ENCODE measurements at regions not wholly inside any gene's neighbourhood (a gene's known extent, or its start where the extent isn't known, plus 50 kb on each side); places are given as distances from the start of the nearest gene placed in this dataset.

DNA sequence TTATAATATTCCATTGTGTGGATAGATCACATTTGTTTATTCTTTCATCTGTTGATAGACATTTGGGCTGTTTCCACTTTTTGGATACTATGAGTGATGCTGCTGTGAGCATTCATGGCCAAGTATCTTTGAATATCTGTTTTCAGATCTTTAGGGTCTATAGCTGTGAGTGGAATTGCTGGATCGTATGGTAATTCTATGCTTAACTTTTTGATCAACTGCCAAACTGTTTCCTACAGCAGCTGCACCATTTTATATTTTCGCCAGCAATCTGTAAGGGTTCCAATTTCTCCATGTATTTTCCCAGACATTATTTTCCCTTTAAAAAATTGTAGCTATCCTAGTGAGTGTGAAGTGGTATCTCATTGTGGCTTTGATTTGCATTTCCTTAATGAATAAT, 238.1 kb downstream of the AACS start:
- no peak for DNase-seq (ENCODE audit: low spot score)
- CTCF ChIA-PET, result no interaction called here
- Mint-ChIP-seq H3K27me3 (ENCODE audit: low read depth) (no peaks in the 10 kb centered on the region), H3K4me3 (no peak overlapping the region), H3K36me3 (peaks cover 16% of the 10 kb centered on the region), H3K9me3 (peaks cover 11% of the 10 kb centered on the region), H3K4me1 (no peaks in the 10 kb centered on the region), H3K27ac (no peak overlapping the region)
- POLR2A ChIA-PET, result no interaction called here
- no peak for ATAC-seq
- TF ChIP-seq ATF3 (CRISPR knock-in tag; conservative IDR thresholded peaks at IDR 0.05) (no peak), SP1 (CRISPR knock-in tag; conservative IDR thresholded peaks at IDR 0.05) (no peak), ZNF396 (CRISPR knock-in tag; IDR thresholded peaks at IDR 0.05; ENCODE audit: borderline replicate concordance) (no peak)
- TF ChIP-seq, protein P1, sequence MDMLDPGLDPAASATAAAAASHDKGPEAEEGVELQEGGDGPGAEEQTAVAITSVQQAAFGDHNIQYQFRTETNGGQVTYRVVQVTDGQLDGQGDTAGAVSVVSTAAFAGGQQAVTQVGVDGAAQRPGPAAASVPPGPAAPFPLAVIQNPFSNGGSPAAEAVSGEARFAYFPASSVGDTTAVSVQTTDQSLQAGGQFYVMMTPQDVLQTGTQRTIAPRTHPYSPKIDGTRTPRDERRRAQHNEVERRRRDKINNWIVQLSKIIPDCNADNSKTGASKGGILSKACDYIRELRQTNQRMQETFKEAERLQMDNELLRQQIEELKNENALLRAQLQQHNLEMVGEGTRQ (CRISPR knock-in tag; IDR thresholded peaks at IDR 0.05), result no peak
- TF ChIP-seq, protein P2, sequence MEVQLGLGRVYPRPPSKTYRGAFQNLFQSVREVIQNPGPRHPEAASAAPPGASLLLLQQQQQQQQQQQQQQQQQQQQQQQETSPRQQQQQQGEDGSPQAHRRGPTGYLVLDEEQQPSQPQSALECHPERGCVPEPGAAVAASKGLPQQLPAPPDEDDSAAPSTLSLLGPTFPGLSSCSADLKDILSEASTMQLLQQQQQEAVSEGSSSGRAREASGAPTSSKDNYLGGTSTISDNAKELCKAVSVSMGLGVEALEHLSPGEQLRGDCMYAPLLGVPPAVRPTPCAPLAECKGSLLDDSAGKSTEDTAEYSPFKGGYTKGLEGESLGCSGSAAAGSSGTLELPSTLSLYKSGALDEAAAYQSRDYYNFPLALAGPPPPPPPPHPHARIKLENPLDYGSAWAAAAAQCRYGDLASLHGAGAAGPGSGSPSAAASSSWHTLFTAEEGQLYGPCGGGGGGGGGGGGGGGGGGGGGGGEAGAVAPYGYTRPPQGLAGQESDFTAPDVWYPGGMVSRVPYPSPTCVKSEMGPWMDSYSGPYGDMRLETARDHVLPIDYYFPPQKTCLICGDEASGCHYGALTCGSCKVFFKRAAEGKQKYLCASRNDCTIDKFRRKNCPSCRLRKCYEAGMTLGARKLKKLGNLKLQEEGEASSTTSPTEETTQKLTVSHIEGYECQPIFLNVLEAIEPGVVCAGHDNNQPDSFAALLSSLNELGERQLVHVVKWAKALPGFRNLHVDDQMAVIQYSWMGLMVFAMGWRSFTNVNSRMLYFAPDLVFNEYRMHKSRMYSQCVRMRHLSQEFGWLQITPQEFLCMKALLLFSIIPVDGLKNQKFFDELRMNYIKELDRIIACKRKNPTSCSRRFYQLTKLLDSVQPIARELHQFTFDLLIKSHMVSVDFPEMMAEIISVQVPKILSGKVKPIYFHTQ (CRISPR knock-in tag; IDR thresholded peaks at IDR 0.05), result no peak

DNA sequence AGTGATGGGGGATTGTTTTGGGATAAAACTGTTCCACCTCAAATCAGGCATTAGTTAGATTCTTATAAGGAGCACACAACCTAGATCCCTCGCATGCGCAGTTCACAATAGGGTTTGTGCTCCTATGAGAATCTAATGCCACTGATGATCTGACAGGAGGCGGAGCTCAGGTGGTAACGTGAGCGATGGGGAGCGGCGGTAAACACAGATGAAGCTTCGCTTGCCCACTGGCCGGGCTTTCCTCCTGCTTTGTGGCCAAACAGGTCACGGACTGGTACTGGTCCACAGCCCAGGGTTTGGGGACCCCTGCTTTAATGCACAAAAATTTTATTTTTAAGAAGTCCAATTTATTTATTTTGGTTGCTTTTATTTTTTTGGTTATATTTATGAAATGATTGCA, 238.8 kb downstream of the AACS start:
- peaks cover 11% of the 10 kb centered on the region for H3K9me3 Mint-ChIP-seq
- ATAC-seq (no peak), DNase-seq (ENCODE audit: low spot score) (no peak)
- H3K4me1 Mint-ChIP-seq, result no peaks in the 10 kb centered on the region
- no peak overlapping the region for H3K4me3 Mint-ChIP-seq
- H3K27me3 Mint-ChIP-seq (ENCODE audit: low read depth), result no peaks in the 10 kb centered on the region
- ChIA-PET CTCF (interaction anchor here (2.2 kb wide), 1 partner anchor 27 kb away, joined by 10 read pairs; no protein-coding TSS in a partner anchor), POLR2A (no interaction called here)
- H3K27ac Mint-ChIP-seq, result no peak overlapping the region
- peaks cover 16% of the 10 kb centered on the region for H3K36me3 Mint-ChIP-seq
- TF ChIP-seq JUN (CRISPR knock-in tag; IDR thresholded peaks at IDR 0.05) (no peak), EMX1 (CRISPR knock-in tag; IDR thresholded peaks at IDR 0.05) (no peak), ELF4 (CRISPR knock-in tag; IDR thresholded peaks at IDR 0.05; ENCODE audit: low read depth) (no peak), PRDM15 (CRISPR knock-in tag; IDR thresholded peaks at IDR 0.05) (no peak), FOXP4 (CRISPR knock-in tag; IDR thresholded peaks at IDR 0.05) (no peak), CREB1 (CRISPR knock-in tag; IDR thresholded peaks at IDR 0.05) (no peak), NR2C2 (CRISPR knock-in tag; IDR thresholded peaks at IDR 0.05) (no peak)
- TF ChIP-seq, protein P3, sequence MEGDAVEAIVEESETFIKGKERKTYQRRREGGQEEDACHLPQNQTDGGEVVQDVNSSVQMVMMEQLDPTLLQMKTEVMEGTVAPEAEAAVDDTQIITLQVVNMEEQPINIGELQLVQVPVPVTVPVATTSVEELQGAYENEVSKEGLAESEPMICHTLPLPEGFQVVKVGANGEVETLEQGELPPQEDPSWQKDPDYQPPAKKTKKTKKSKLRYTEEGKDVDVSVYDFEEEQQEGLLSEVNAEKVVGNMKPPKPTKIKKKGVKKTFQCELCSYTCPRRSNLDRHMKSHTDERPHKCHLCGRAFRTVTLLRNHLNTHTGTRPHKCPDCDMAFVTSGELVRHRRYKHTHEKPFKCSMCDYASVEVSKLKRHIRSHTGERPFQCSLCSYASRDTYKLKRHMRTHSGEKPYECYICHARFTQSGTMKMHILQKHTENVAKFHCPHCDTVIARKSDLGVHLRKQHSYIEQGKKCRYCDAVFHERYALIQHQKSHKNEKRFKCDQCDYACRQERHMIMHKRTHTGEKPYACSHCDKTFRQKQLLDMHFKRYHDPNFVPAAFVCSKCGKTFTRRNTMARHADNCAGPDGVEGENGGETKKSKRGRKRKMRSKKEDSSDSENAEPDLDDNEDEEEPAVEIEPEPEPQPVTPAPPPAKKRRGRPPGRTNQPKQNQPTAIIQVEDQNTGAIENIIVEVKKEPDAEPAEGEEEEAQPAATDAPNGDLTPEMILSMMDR (IDR thresholded peaks at IDR 0.05), result no peak
- TF ChIP-seq, protein P4, sequence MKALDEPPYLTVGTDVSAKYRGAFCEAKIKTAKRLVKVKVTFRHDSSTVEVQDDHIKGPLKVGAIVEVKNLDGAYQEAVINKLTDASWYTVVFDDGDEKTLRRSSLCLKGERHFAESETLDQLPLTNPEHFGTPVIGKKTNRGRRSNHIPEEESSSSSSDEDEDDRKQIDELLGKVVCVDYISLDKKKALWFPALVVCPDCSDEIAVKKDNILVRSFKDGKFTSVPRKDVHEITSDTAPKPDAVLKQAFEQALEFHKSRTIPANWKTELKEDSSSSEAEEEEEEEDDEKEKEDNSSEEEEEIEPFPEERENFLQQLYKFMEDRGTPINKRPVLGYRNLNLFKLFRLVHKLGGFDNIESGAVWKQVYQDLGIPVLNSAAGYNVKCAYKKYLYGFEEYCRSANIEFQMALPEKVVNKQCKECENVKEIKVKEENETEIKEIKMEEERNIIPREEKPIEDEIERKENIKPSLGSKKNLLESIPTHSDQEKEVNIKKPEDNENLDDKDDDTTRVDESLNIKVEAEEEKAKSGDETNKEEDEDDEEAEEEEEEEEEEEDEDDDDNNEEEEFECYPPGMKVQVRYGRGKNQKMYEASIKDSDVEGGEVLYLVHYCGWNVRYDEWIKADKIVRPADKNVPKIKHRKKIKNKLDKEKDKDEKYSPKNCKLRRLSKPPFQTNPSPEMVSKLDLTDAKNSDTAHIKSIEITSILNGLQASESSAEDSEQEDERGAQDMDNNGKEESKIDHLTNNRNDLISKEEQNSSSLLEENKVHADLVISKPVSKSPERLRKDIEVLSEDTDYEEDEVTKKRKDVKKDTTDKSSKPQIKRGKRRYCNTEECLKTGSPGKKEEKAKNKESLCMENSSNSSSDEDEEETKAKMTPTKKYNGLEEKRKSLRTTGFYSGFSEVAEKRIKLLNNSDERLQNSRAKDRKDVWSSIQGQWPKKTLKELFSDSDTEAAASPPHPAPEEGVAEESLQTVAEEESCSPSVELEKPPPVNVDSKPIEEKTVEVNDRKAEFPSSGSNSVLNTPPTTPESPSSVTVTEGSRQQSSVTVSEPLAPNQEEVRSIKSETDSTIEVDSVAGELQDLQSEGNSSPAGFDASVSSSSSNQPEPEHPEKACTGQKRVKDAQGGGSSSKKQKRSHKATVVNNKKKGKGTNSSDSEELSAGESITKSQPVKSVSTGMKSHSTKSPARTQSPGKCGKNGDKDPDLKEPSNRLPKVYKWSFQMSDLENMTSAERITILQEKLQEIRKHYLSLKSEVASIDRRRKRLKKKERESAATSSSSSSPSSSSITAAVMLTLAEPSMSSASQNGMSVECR (CRISPR knock-in tag; IDR thresholded peaks at IDR 0.05; ENCODE audit: borderline replicate concordance), result no peak
